Keratinocyte (primary cell): ENCODE measurements at regions not wholly inside any gene's neighbourhood (a gene's known extent, or its start where the extent isn't known, plus 50 kb on each side); places are given as distances from the start of the nearest gene placed in this dataset.

Source experiments
- DNase-seq: peaks from one replicate; pipeline ENCODE4 v3.0.0-alpha.2; 2011; ENCODE audit warnings: low read depth, missing footprints, low spot score
- FAIRE-seq: peaks from 2 replicates; lab custom pipeline; 2011; peaks lifted over from hg19 to GRCh38; lab: Jason Lieb, UNC
- H2AFZ ChIP-seq: 2 replicates; pipeline ENCODE4 v1.6.0; 2012; ENCODE audit warnings: low read length, control low read depth, inconsistent platforms; ENCODE audit not compliant: control insufficient read depth
- H3K27ac ChIP-seq: 2 replicates; pipeline ENCODE4 v1.5.1; 2011; ENCODE audit warnings: low read length; ENCODE audit not compliant: control insufficient read depth, insufficient read depth
- H3K27me3 ChIP-seq: 3 replicates; pipeline ENCODE4 v1.6.0; 2011; ENCODE audit warnings: low read length; ENCODE audit not compliant: control insufficient read depth, insufficient read depth; ENCODE audit errors: extremely low read depth
- H3K36me3 ChIP-seq, 2 experiments: 2 replicates in 1 of 2; 3 replicates in 1 of 2; pipeline ENCODE4 v1.5.1; 2011; ENCODE audit warnings: low read length in 2 of 2, mild to moderate bottlenecking in 1 of 2; ENCODE audit not compliant: control insufficient read depth in 2 of 2, insufficient read depth in 2 of 2; ENCODE audit errors: extremely low read depth in 1 of 2
- H3K4me1 ChIP-seq: 3 replicates; pipeline ENCODE4 v1.5.1; 2011; ENCODE audit warnings: low read length; ENCODE audit not compliant: control insufficient read depth, insufficient read depth; ENCODE audit errors: extremely low read depth
- H3K4me2 ChIP-seq: 3 replicates; pipeline ENCODE4 v1.6.0; 2011; ENCODE audit warnings: low read depth, low read length; ENCODE audit not compliant: control insufficient read depth, insufficient read depth; ENCODE audit errors: extremely low read depth
- H3K4me3 ChIP-seq, 3 experiments: fragments of 200-600 bp in 1 of 3; sonication (generic) in 1 of 3; 2 replicates in 2 of 3; 3 replicates in 1 of 3; pipeline ENCODE4 v1.5.1; 2011 to 2016; ENCODE audit warnings: low read length in 3 of 3, mild to moderate bottlenecking in 3 of 3, control low read depth in 2 of 3, inconsistent platforms in 1 of 3, low read depth in 1 of 3, mixed read lengths in 1 of 3, mixed run types in 1 of 3, moderate library complexity in 1 of 3; ENCODE audit not compliant: control insufficient read depth in 2 of 3, insufficient read depth in 2 of 3; ENCODE audit errors: extremely low read depth in 1 of 3
- H3K79me2 ChIP-seq: 2 replicates; pipeline ENCODE4 v1.6.0; 2012; ENCODE audit warnings: low read length; ENCODE audit not compliant: control insufficient read depth, insufficient read depth
- H3K9ac ChIP-seq: 3 replicates; pipeline ENCODE4 v1.6.0; 2011; ENCODE audit warnings: low read length; ENCODE audit not compliant: control insufficient read depth, insufficient read depth; ENCODE audit errors: extremely low read depth
- H3K9me1 ChIP-seq: 3 replicates; pipeline ENCODE4 v1.6.0; 2011; ENCODE audit warnings: low read length; ENCODE audit not compliant: control insufficient read depth, insufficient read depth; ENCODE audit errors: extremely low read depth
- H3K9me3 ChIP-seq: 2 replicates; pipeline ENCODE4 v1.5.1; 2012; ENCODE audit warnings: low read depth, low read length; ENCODE audit not compliant: control insufficient read depth
- H4K20me1 ChIP-seq: 3 replicates; pipeline ENCODE4 v1.6.0; 2011; ENCODE audit warnings: low read length; ENCODE audit not compliant: control insufficient read depth, insufficient read depth; ENCODE audit errors: extremely low read depth
- CTCF ChIP-seq, 3 experiments: IDR thresholded peaks in 1 of 3; conservative IDR thresholded peaks in 1 of 3; optimal IDR thresholded peaks in 1 of 3; 2 replicates in 2 of 3; 3 replicates in 1 of 3; pipeline versions ENCODE3 to v1.5.1; 2011; ENCODE audit warnings: low read length in 3 of 3, mild to moderate bottlenecking in 3 of 3, moderate library complexity in 2 of 3, control low read depth in 1 of 3, inconsistent platforms in 1 of 3; ENCODE audit not compliant: insufficient read depth in 2 of 3; ENCODE audit errors: extremely low read depth in 1 of 3
- EZH2 ChIP-seq: IDR thresholded peaks from one replicate; pipeline ENCODE4 v1.6.1; 2012; ENCODE audit warnings: inconsistent platforms, mild to moderate bottlenecking, low read length, moderate library complexity
- dilution Hi-C: fragments of 300-500 bp; cut with MboI; formaldehyde crosslinking; loops from one replicate; pipeline ENCODE4 v1.7.0; 2020; ENCODE audit warnings: low sequenced_read_pairs; ENCODE audit not compliant: extremely low pct_ligation_motif_present

- Histone ChIP-seq H3K4me3 (no peak overlapping the region), H3K9me1 (no peaks in the 10 kb centered on the region), H3K27me3 (no peaks in the 10 kb centered on the region), H3K9me3 (no peaks in the 10 kb centered on the region), H3K79me2 (no peaks in the 10 kb centered on the region), H3K27ac (peak overlapping the region; percentile 10), H3K4me1 (peaks cover 5% of the 10 kb centered on the region), H3K36me3 (no peaks in the 10 kb centered on the region), H2AFZ (no peak overlapping the region), H3K9ac (no peak overlapping the region), H4K20me1 (no peaks in the 10 kb centered on the region), H3K4me2 (no peak overlapping the region)
- dilution Hi-C loops, result no loop called here
- no peak for TF ChIP-seq EZH2
- TF ChIP-seq CTCF (optimal IDR thresholded peaks at IDR 0.05 in 1 of 3, IDR thresholded peaks at IDR 0.05 in 1 of 3, conservative IDR thresholded peaks at IDR 0.05 in 1 of 3; ENCODE audit: extremely low read depth in 1 of 3, insufficient read depth in 2 of 3, low read length in 3 of 3), result no peak
- no peak for DNase-seq
- no peak for FAIRE-seq
Measured at GRCh38 chr5:108637134-108637533, 110.6 kb upstream of the FER start.

- Histone ChIP-seq H3K27ac (no peak overlapping the region), H3K9me3 (no peaks in the 10 kb centered on the region), H3K4me3 (no peak overlapping the region), H4K20me1 (no peaks in the 10 kb centered on the region), H3K9ac (no peak overlapping the region), H3K4me1 (peaks cover 3% of the 10 kb centered on the region), H2AFZ (no peak overlapping the region), H3K9me1 (no peaks in the 10 kb centered on the region), H3K36me3 (no peaks in the 10 kb centered on the region), H3K79me2 (no peaks in the 10 kb centered on the region), H3K27me3 (no peaks in the 10 kb centered on the region), H3K4me2 (no peak overlapping the region)
- TF ChIP-seq EZH2 (no peak), CTCF (optimal IDR thresholded peaks at IDR 0.05 in 1 of 3, IDR thresholded peaks at IDR 0.05 in 1 of 3, conservative IDR thresholded peaks at IDR 0.05 in 1 of 3; ENCODE audit: extremely low read depth in 1 of 3, insufficient read depth in 2 of 3, low read length in 3 of 3) (no peak)
- dilution Hi-C loops, result no loop called here
- FAIRE-seq (no peak), DNase-seq (no peak)
Measured at GRCh38 chr5:108636135-108636853, 111.4 kb upstream of the FER start.
